ENCODE measurements at regions not wholly inside any gene's neighbourhood (a gene's known extent, or its start where the extent isn't known, plus 50 kb on each side); places are given as distances from the start of the nearest gene placed in this dataset.
"Not testable (repeated sequence)": the region's sequence is repeated elsewhere in the genome, so short reads cannot be mapped to it uniquely, and the experiment has no call there.

GRCh38 chr2:163016882-163017281, 178.3 kb upstream of the KCNH7 start:
- DNase-seq; H3K27me3 Mint-ChIP-seq; H3K4me1 Mint-ChIP-seq (ENCODE audit: low read depth in 2 of 2); H3K4me3 Mint-ChIP-seq; ATAC-seq (replicated peaks); H3K27ac Mint-ChIP-seq; H3K36me3 Mint-ChIP-seq (ENCODE audit: insufficient read depth): not testable (repeated sequence)
- H3K9me3 Mint-ChIP-seq, result peaks cover 11 to 15% of the 10 kb centered on the region in 2 donors

- H3K27me3 Mint-ChIP-seq, result no peaks in the 10 kb centered on the region
- H3K4me3 Mint-ChIP-seq, result no peak overlapping the region
- no peak for DNase-seq
- no peak overlapping the region for H3K27ac Mint-ChIP-seq
- no peaks in the 10 kb centered on the region for H3K4me1 Mint-ChIP-seq (ENCODE audit: low read depth in 2 of 2)
- ATAC-seq (replicated peaks), result no peak
- peaks cover 8 to 9% of the 10 kb centered on the region in 2 donors for H3K9me3 Mint-ChIP-seq
- H3K36me3 Mint-ChIP-seq (ENCODE audit: insufficient read depth), result no peaks in the 10 kb centered on the region
Measured at GRCh38 chr2:163011000-163011399, 172.4 kb upstream of the KCNH7 start.

- no peak for DNase-seq
- Mint-ChIP-seq H3K9me3 (peaks cover 0 to 2% of the 10 kb centered on the region in 2 donors), H3K36me3 (ENCODE audit: insufficient read depth) (no peaks in the 10 kb centered on the region), H3K27ac (no peak overlapping the region), H3K4me1 (ENCODE audit: low read depth in 2 of 2) (no peaks in the 10 kb centered on the region), H3K27me3 (no peaks in the 10 kb centered on the region), H3K4me3 (no peak overlapping the region)
- no peak for ATAC-seq (replicated peaks)
Measured at GRCh38 chr2:163008642-163009041, 170.1 kb upstream of the KCNH7 start.

- no peak for DNase-seq
- Mint-ChIP-seq H3K27me3 (no peaks in the 10 kb centered on the region), H3K4me1 (ENCODE audit: low read depth in 2 of 2) (no peaks in the 10 kb centered on the region), H3K4me3 (no peak overlapping the region), H3K27ac (no peak overlapping the region), H3K9me3 (peaks cover 5 to 7% of the 10 kb centered on the region in 2 donors), H3K36me3 (ENCODE audit: insufficient read depth) (no peaks in the 10 kb centered on the region)
- no peak for ATAC-seq (replicated peaks)
Measured at GRCh38 chr2:162994718-162995117, 156.2 kb upstream of the KCNH7 start.

- ATAC-seq (replicated peaks) (no peak), DNase-seq (no peak)
- Mint-ChIP-seq H3K36me3 (ENCODE audit: insufficient read depth) (no peaks in the 10 kb centered on the region), H3K27me3 (no peaks in the 10 kb centered on the region), H3K4me1 (ENCODE audit: low read depth in 2 of 2) (no peaks in the 10 kb centered on the region), H3K4me3 (no peak overlapping the region), H3K27ac (no peak overlapping the region), H3K9me3 (peaks cover 8 to 13% of the 10 kb centered on the region in 2 donors)
Measured at GRCh38 chr2:162992828-162993227, 154.3 kb upstream of the KCNH7 start.

- H3K36me3 Mint-ChIP-seq (ENCODE audit: insufficient read depth), result no peaks in the 10 kb centered on the region
- ATAC-seq (replicated peaks) (no peak), DNase-seq (no peak)
- H3K27me3 Mint-ChIP-seq, result no peaks in the 10 kb centered on the region
- H3K4me1 Mint-ChIP-seq (ENCODE audit: low read depth in 2 of 2), result no peaks in the 10 kb centered on the region
- H3K9me3 Mint-ChIP-seq, result peaks cover 8 to 13% of the 10 kb centered on the region in 2 donors
- no peak overlapping the region for H3K4me3 Mint-ChIP-seq
- no peak overlapping the region for H3K27ac Mint-ChIP-seq
Measured at GRCh38 chr2:162989507-162989906, 150.9 kb upstream of the KCNH7 start.

GRCh38 chr2:162974771-162975170, 136.2 kb upstream of the KCNH7 start:
- H3K27me3 Mint-ChIP-seq, result no peaks in the 10 kb centered on the region
- no peak overlapping the region for H3K27ac Mint-ChIP-seq
- DNase-seq, result no peak
- peaks cover 0 to 2% of the 10 kb centered on the region in 2 donors for H3K9me3 Mint-ChIP-seq
- no peak overlapping the region for H3K4me3 Mint-ChIP-seq
- no peaks in the 10 kb centered on the region for H3K4me1 Mint-ChIP-seq (ENCODE audit: low read depth in 2 of 2)
- H3K36me3 Mint-ChIP-seq (ENCODE audit: insufficient read depth), result no peaks in the 10 kb centered on the region
- ATAC-seq (replicated peaks), result no peak

- Mint-ChIP-seq H3K36me3 (ENCODE audit: insufficient read depth) (no peaks in the 10 kb centered on the region), H3K4me3 (no peak overlapping the region), H3K9me3 (peaks cover 0 to 2% of the 10 kb centered on the region in 2 donors), H3K27me3 (no peaks in the 10 kb centered on the region), H3K4me1 (ENCODE audit: low read depth in 2 of 2) (no peaks in the 10 kb centered on the region), H3K27ac (no peak overlapping the region)
- DNase-seq (no peak), ATAC-seq (replicated peaks) (no peak)
Measured at GRCh38 chr2:162972383-162972782, 133.8 kb upstream of the KCNH7 start.

- Mint-ChIP-seq H3K9me3 (peaks cover 5 to 15% of the 10 kb centered on the region in 2 donors), H3K27me3 (no peaks in the 10 kb centered on the region), H3K4me3 (no peak overlapping the region), H3K36me3 (ENCODE audit: insufficient read depth) (no peaks in the 10 kb centered on the region), H3K4me1 (ENCODE audit: low read depth in 2 of 2) (no peaks in the 10 kb centered on the region), H3K27ac (no peak overlapping the region)
- DNase-seq, result no peak
- ATAC-seq (replicated peaks), result no peak
Measured at GRCh38 chr2:162968306-162968705, 129.7 kb upstream of the KCNH7 start.

- ATAC-seq (replicated peaks), result no peak
- peaks cover 5 to 15% of the 10 kb centered on the region in 2 donors for H3K9me3 Mint-ChIP-seq
- no peak overlapping the region for H3K4me3 Mint-ChIP-seq
- no peak overlapping the region for H3K27ac Mint-ChIP-seq
- H3K27me3 Mint-ChIP-seq, result no peaks in the 10 kb centered on the region
- H3K36me3 Mint-ChIP-seq (ENCODE audit: insufficient read depth), result no peaks in the 10 kb centered on the region
- H3K4me1 Mint-ChIP-seq (ENCODE audit: low read depth in 2 of 2), result no peaks in the 10 kb centered on the region
- DNase-seq, result no peak
Measured at GRCh38 chr2:162967811-162968210, 129.2 kb upstream of the KCNH7 start.

- Mint-ChIP-seq H3K9me3 (peaks cover 5 to 15% of the 10 kb centered on the region in 2 donors), H3K27ac (no peak overlapping the region)
- no peak for ATAC-seq (replicated peaks)
Measured at GRCh38 chr2:162967147-162967546, 128.6 kb upstream of the KCNH7 start.

GRCh38 chr2:162965191-162965590, 126.6 kb upstream of the KCNH7 start:
- Mint-ChIP-seq H3K4me3 (no peak overlapping the region), H3K9me3 (peaks cover 8 to 15% of the 10 kb centered on the region in 2 donors), H3K27ac (no peak overlapping the region), H3K36me3 (ENCODE audit: insufficient read depth) (no peaks in the 10 kb centered on the region), H3K27me3 (no peaks in the 10 kb centered on the region), H3K4me1 (ENCODE audit: low read depth in 2 of 2) (no peaks in the 10 kb centered on the region)
- no peak for ATAC-seq (replicated peaks)
- DNase-seq, result no peak

More at GRCh38 chr2:162967147-162967546, 128.6 kb upstream of the KCNH7 start:
- no peak overlapping the region for H3K4me3 Mint-ChIP-seq
- no peak for DNase-seq
- H3K36me3 Mint-ChIP-seq (ENCODE audit: insufficient read depth), result no peaks in the 10 kb centered on the region
- H3K27me3 Mint-ChIP-seq, result no peaks in the 10 kb centered on the region
- H3K4me1 Mint-ChIP-seq (ENCODE audit: low read depth in 2 of 2), result no peaks in the 10 kb centered on the region

GRCh38 chr2:162964513-162964912, 125.9 kb upstream of the KCNH7 start:
- Mint-ChIP-seq H3K4me1 (ENCODE audit: low read depth in 2 of 2) (no peaks in the 10 kb centered on the region), H3K36me3 (ENCODE audit: insufficient read depth) (no peaks in the 10 kb centered on the region), H3K9me3 (peaks cover 8 to 15% of the 10 kb centered on the region in 2 donors), H3K27me3 (no peaks in the 10 kb centered on the region), H3K27ac (no peak overlapping the region), H3K4me3 (no peak overlapping the region)
- ATAC-seq (replicated peaks), result no peak
- DNase-seq, result no peak

- Mint-ChIP-seq H3K27me3 (no peaks in the 10 kb centered on the region), H3K9me3 (peaks cover 13 to 24% of the 10 kb centered on the region in 2 donors), H3K36me3 (ENCODE audit: insufficient read depth) (no peaks in the 10 kb centered on the region), H3K27ac (no peak overlapping the region), H3K4me1 (ENCODE audit: low read depth in 2 of 2) (no peaks in the 10 kb centered on the region), H3K4me3 (no peak overlapping the region)
- DNase-seq, result no peak
- ATAC-seq (replicated peaks), result no peak
Measured at GRCh38 chr2:162963156-162963555, 124.6 kb upstream of the KCNH7 start.

GRCh38 chr2:162945785-162946184, 107.2 kb upstream of the KCNH7 start:
- Mint-ChIP-seq H3K4me1 (ENCODE audit: low read depth in 2 of 2) (no peaks in the 10 kb centered on the region), H3K27ac (no peak overlapping the region), H3K4me3 (no peak overlapping the region), H3K36me3 (ENCODE audit: insufficient read depth) (no peaks in the 10 kb centered on the region), H3K9me3 (peaks cover 0 to 6% of the 10 kb centered on the region in 2 donors), H3K27me3 (no peaks in the 10 kb centered on the region)
- ATAC-seq (replicated peaks) (no peak), DNase-seq (no peak)
